ES-I3 (cell line): ENCODE measurements at regions not wholly inside any gene's neighbourhood (a gene's known extent, or its start where the extent isn't known, plus 50 kb on each side); places are given as distances from the start of the nearest gene placed in this dataset.

Source experiments
- H3K36me3 ChIP-seq: 2 replicates; pipeline ENCODE4 v1.6.1; 2013; ENCODE audit warnings: mild to moderate bottlenecking, low read length, control low read depth, moderate library complexity; ENCODE audit not compliant: insufficient read depth
- H3K4me1 ChIP-seq: 2 replicates; pipeline ENCODE4 v1.6.1; 2013; ENCODE audit warnings: mild to moderate bottlenecking, control low read depth, low read length; ENCODE audit not compliant: insufficient read depth
- H3K9ac ChIP-seq: 2 replicates; pipeline ENCODE4 v1.6.1; 2013; ENCODE audit warnings: low read depth, mild to moderate bottlenecking, low read length, moderate library complexity
- H3K9me3 ChIP-seq: 2 replicates; pipeline ENCODE4 v1.6.1; 2013; ENCODE audit warnings: mild to moderate bottlenecking, low read length, moderate library complexity; ENCODE audit not compliant: control insufficient read depth, insufficient read depth

DNA sequence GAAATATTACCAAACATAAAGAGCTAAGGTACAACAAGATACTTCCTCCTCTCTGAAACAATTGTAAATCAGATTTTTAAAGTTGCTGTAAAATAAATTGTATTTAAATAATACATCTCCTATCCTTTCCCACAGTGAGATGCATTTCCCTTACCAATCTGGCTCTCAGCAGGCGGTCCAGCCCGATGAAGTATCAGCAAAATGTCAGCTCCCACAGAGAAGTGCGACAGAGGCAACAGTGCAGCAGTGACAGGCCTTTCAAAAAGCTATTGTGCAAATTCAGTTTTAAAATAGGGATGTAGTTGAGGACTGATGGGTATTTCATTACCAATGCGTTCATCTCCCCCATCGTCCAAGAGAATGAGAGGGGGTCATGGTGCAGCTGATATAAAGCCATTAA lies 733.2 kb upstream of the GOLIM4 start:
- Histone ChIP-seq H3K9ac (no peak overlapping the region), H3K36me3 (no peaks in the 10 kb centered on the region), H3K4me1 (peaks cover 19% of the 10 kb centered on the region; the same call in 1 of the 2 replicates), H3K9me3 (no peaks in the 10 kb centered on the region; the same call in 1 of the 2 replicates)

DNA sequence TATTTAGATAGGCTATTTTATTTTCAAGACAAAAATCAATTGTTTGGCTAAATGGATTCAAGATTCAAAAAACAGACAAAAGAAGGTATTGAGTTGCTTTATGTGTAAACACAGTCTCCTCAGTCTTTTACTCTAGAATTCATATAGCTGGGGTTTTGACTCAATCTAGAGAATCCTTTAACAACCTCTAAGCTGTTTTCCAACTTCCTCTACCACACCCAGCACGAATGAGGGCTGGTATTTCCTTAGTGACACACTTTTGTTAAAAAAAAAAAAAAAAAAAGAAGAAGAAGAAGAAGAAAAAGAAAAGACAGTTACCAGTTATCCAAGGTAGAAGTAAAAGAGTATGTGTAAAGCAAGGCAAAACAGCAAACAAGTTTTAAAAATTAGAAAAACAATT lies 732.8 kb upstream of the GOLIM4 start:
- no peaks in the 10 kb centered on the region; the same call in 1 of the 2 replicates for H3K9me3 ChIP-seq
- H3K9ac ChIP-seq: no peak overlapping the region
- H3K4me1 ChIP-seq: peaks cover 19% of the 10 kb centered on the region; the same call in 1 of the 2 replicates
- no peaks in the 10 kb centered on the region for H3K36me3 ChIP-seq

GRCh38 chr3:168828014-168828413 lies 732.3 kb upstream of the GOLIM4 start:
- Histone ChIP-seq H3K9me3 (no peaks in the 10 kb centered on the region; the same call in 1 of the 2 replicates), H3K9ac (no peak overlapping the region), H3K4me1 (peaks cover 19% of the 10 kb centered on the region; the same call in 1 of the 2 replicates), H3K36me3 (no peaks in the 10 kb centered on the region)

DNA sequence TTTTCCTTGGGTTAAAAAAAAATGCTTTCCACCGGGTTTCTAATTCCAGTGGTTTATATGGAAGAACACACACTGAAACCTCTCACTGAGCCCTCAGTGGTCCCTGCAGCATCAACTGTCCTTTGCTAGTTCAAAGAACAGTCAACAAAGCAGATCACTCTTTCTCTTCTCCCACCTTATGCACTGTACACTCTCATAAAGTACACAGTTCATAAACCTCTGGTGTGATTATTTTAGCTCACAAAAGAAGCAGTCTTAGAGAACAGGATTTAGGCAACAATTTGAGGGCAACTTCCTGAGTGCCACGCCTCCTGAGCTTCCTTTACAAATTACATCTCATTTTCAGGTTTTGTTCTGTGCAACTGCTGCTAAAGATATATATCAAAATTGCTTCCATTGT lies 728.4 kb upstream of the GOLIM4 start:
- H3K36me3 ChIP-seq: no peaks in the 10 kb centered on the region
- H3K9me3 ChIP-seq: no peaks in the 10 kb centered on the region
- H3K4me1 ChIP-seq: peaks cover 15% of the 10 kb centered on the region; the same call in 1 of the 2 replicates
- H3K9ac ChIP-seq: no peak overlapping the region

DNA sequence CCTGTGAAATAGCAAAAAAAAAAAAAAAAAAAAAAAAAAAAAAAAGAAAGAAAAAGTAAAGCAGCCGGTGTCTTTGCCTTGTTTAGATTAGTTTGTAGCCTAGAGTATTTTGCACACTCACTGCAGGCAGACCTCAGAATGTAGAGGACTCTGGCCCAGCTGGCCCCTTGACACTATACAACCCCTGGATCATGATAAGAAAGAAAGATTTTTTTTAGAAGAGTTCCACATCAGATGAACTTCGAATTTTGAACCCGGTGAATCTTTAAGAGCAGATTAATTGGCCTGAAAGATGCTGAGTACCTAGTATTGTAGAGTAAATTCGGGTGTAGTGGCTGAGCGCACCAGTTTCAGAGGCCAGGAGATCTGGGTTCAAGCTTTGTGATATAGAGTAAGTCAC lies 727.7 kb upstream of the GOLIM4 start:
- Histone ChIP-seq H3K9ac (no peak overlapping the region), H3K36me3 (no peaks in the 10 kb centered on the region), H3K4me1 (peaks cover 11% of the 10 kb centered on the region; the same call in 1 of the 2 replicates), H3K9me3 (no peaks in the 10 kb centered on the region)

DNA sequence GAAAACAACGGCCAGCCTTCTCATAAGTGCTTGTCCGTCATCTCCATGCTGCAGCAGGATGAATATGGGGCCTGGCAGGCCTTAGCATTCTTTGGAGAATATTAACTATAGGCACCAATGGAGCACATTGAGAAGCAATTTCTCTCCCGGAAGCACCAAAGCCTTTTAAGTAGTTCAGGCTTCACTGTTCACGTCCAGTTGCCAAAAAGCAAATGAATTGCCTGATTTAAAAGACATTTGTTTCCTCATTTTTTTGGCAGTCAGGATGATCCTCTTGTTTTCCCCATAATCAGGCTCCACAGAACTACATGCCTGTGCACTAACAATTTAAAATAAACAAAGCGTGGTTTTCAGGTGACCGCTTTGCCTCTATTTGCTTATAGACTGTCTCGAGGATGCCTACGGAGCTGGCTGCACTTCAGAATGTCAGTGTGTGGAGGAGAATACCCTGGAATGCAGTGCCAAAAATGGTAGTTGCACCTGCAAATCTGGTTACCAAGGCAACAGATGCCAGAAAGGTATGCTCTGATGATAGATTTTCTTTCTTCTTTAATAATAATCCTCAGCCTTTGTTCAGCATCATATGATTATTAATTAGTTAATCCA lies 725.2 kb upstream of the GOLIM4 start:
- no peaks in the 10 kb centered on the region for H3K36me3 ChIP-seq
- H3K9ac ChIP-seq: no peak overlapping the region
- no peaks in the 10 kb centered on the region for H3K9me3 ChIP-seq
- H3K4me1 ChIP-seq: peaks cover 17% of the 10 kb centered on the region; the same call in 1 of the 2 replicates

- H3K36me3 ChIP-seq: no peaks in the 10 kb centered on the region
- H3K4me1 ChIP-seq: peaks cover 35% of the 10 kb centered on the region; the same call in 1 of the 2 replicates
- no peak overlapping the region for H3K9ac ChIP-seq
- H3K9me3 ChIP-seq: no peaks in the 10 kb centered on the region
Measured at GRCh38 chr3:168817177-168817576, 721.5 kb upstream of the GOLIM4 start.

- no peak overlapping the region for H3K9ac ChIP-seq
- no peaks in the 10 kb centered on the region for H3K9me3 ChIP-seq
- H3K4me1 ChIP-seq: peaks cover 38% of the 10 kb centered on the region
- H3K36me3 ChIP-seq: no peaks in the 10 kb centered on the region
Measured at GRCh38 chr3:168815946-168816345, 720.2 kb upstream of the GOLIM4 start.

DNA sequence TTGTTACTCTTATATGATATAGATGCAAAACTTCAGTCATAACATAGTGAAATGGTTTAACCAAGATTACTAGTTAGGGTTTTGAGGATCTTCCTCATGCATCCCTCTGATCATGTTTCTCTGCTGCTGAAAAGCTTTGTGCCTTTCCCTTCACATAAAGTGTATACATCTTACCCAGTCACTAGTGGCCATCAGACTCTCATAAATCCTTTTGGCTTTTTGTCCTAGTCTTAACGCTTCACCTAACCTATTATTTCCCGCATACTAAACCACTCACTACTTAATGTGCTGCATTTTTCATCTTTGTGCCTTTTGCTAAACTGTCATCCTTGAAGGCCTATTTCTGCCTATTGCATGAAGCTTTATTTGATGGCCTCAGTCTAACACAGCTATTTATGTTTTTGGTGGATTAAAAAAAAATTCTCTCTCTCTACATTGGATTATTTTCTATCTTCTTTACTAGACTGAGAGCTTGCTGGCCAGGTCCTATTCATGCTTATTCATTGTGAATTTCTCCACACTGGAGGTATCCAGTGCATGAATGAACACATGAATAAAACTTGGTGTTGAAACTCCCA lies 717.6 kb upstream of the GOLIM4 start:
- no peaks in the 10 kb centered on the region for H3K36me3 ChIP-seq
- peaks cover 40% of the 10 kb centered on the region for H3K4me1 ChIP-seq
- no peak overlapping the region for H3K9ac ChIP-seq
- H3K9me3 ChIP-seq: no peaks in the 10 kb centered on the region

DNA sequence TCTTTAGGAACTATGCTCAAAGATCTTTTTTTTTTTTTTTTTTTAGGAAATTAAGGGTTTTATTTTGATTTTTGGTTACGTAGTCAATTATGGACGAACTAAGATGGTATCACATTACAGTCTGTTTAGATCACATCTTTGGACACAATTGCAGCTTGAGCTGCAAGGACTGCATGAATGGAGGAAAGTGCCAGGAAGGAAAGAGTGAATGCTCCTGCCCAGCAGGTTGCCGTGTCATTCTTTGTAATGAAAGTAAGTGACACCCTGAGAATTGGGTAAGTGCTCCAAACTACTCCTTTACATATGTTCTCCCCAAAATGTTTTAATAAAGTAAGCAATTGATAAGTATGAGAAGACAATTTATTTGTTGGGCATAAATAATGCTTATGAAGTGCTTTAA lies 716.5 kb upstream of the GOLIM4 start:
- Histone ChIP-seq H3K9ac (no peak overlapping the region), H3K4me1 (peaks cover 45% of the 10 kb centered on the region), H3K36me3 (no peaks in the 10 kb centered on the region), H3K9me3 (no peaks in the 10 kb centered on the region)

DNA sequence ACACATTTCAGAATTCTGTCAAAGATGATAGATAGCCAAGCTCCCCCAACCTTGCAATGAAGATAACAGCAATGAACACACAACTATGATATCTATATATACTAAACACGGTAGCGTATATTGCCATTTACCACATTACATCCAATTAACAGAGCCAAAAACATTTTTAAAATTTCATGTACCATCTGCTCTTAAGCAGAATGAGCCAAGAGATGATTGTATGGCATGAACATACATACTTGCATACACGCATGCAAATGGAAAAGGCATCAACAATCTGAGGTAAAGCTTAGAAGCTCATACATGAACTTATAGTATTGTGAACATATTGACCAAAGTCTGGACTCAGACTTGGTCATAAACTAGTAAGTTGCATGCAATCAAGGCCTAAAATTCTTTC lies 712.9 kb upstream of the GOLIM4 start:
- no peak overlapping the region for H3K9ac ChIP-seq
- no peaks in the 10 kb centered on the region for H3K9me3 ChIP-seq
- H3K4me1 ChIP-seq: peaks cover 34% of the 10 kb centered on the region
- no peaks in the 10 kb centered on the region for H3K36me3 ChIP-seq

DNA sequence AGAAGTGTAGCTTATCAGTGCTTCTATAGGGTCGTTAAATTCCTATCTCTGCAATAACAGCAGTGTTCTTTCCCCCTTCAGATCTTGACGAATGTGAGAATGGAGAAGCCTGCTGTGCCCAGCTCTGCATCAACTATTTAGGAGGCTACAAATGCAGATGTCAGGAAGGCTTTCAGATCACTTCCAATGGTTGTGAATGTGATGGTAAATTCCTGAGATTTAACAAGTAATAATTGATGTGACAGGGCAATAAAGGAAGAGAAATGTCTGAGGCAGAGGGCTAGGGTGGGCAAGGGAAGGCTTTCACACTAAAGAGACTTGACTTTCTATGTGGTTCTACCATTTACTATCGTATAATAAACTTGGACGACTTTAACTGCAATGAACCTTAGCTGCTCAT lies 711.7 kb upstream of the GOLIM4 start:
- Histone ChIP-seq H3K4me1 (peaks cover 25% of the 10 kb centered on the region), H3K36me3 (no peaks in the 10 kb centered on the region), H3K9me3 (no peaks in the 10 kb centered on the region), H3K9ac (no peak overlapping the region)

DNA sequence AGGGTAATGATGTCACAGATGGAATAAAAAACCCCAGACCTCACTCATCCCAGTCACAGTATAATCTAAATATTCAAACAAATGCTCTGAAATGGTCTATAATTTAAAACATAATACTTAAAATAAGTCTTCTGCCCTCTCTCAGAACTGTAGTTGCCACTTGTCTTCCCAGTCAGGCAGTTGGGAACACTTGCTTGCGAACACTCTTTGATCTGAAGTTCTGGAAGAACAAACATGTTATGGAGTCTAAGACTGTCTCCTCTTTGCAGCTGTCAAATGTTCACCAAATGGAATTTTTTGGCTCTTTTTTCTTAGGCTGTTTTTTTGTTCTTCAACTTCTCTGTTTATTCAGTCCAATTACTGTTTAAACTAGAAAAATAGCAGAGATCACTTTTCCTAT lies 711.1 kb upstream of the GOLIM4 start:
- Histone ChIP-seq H3K4me1 (peaks cover 24% of the 10 kb centered on the region), H3K9me3 (no peaks in the 10 kb centered on the region), H3K36me3 (no peaks in the 10 kb centered on the region), H3K9ac (no peak overlapping the region)

- Histone ChIP-seq H3K9me3 (no peaks in the 10 kb centered on the region), H3K4me1 (peaks cover 19% of the 10 kb centered on the region), H3K36me3 (no peaks in the 10 kb centered on the region), H3K9ac (no peak overlapping the region)
Measured at GRCh38 chr3:168803536-168803935, 707.8 kb upstream of the GOLIM4 start.

DNA sequence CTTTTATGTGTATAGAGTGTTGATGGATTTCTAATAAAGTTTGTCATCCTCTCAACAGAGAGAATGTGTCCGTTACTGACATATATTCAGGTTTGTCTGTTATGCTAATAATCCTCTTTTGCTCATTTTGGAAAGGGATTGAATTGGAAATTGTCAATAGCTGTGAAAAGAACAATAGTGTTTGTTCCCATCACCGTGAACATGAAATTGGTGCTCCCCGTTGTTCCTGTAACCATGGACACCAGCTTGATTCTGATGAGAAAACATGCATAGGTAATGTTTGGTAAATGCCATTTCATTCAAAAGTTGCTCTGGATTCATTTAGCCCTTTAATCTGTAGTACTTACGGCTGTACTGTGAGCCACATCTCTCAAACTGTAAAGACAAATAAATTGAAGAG lies 707.0 kb upstream of the GOLIM4 start:
- peaks cover 18% of the 10 kb centered on the region for H3K4me1 ChIP-seq
- no peak overlapping the region for H3K9ac ChIP-seq
- H3K9me3 ChIP-seq: no peaks in the 10 kb centered on the region
- H3K36me3 ChIP-seq: no peaks in the 10 kb centered on the region
